CD4-positive, alpha-beta T cell treated with Interleukin-6 for 4 hours (primary cell): ENCODE measurements at regions not wholly inside any gene's neighbourhood (a gene's known extent, or its start where the extent isn't known, plus 50 kb on each side); places are given as distances from the start of the nearest gene placed in this dataset.
"Not testable (repeated sequence)": the region's sequence is repeated elsewhere in the genome, so short reads cannot be mapped to it uniquely, and the experiment has no call there.

Experiments used
- DNase-seq: peaks from one replicate; pipeline ENCODE4 v3.0.0-alpha.2; 2020; ENCODE audit warnings: mixed read lengths

DNA sequence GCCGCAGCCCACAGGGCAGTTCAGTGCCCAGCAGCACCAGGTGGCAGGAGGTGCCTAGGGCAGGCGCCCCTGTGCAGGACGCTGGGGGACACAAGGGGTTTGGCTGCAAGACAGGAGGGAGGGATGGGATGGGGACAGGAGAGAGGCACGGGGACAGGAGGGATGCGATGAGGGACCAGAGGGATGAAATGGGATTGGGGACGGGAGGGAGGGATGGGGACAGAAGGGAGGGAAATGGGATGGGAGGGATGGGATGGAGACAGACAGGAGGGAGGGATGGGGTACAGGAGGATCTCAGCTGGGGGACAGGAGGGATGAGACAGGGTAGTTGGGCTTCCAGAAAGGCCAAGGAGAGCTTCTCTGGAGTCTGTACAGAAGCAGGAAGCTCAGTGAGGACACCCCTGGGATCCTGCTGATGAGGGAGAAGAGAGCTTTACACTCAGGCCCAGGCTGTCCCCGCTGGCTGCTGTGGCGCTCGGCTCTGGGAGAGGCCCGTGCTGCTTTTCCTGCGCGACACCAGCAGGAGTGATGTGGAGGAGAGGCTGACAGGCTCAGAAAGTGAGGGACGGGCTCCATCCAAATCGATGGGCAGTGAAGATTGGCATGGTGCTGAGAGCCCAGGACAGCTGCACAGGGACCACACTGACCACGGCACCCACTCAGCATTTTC is 400.8 kb downstream of the SMOC2 start:
- no peak for DNase-seq

DNA sequence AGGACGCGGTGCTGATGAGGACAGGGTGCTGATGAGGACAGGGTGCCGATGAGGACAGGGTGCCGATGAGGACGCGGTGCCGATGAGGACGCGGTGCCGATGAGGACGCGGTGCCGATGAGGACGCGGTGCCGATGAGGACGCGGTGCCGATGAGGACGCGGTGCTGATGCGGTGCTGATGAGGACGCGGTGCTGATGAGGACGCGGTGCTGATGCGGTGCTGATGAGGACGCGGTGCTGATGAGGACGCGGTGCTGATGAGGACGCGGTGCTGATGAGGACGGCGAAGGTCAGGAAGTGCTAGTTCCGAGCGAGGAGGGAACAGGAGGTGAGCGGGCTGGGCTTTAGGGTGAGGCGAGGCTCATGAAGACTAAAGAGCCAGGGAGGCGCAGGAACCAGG is 399.9 kb downstream of the SMOC2 start:
- peak; percentile 24 for DNase-seq

DNA sequence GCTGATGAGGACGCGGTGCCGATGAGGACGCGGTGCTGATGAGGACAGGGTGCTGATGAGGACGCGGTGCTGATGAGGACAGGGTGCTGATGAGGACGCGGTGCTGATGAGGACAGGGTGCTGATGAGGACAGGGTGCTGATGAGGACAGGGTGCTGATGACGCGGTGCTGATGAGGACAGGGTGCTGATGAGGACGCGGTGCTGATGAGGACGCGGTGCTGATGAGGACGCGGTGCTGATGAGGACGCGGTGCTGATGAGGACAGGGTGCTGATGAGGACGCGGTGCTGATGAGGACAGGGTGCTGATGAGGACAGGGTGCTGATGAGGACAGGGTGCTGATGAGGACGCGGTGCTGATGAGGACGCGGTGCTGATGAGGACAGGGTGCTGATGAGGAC is 399.3 kb downstream of the SMOC2 start:
- not testable (repeated sequence) for DNase-seq

DNA sequence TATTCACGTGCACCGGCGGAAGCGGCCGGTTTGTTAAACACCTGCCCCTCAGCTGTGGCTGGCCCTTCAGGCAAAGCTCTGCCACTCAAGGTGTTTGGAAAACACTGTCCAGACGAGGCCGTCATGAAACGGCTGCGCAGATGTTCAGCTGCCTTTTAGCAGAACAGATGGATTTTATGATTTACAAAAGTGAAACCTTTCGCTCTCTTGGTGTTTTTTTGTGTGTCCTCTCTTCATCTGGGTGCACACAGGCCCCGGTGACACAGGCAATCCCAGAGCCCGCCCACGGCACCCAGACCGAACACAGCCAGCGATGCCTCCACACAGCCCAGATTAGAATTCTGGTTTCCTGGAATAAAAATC is 397.0 kb downstream of the SMOC2 start:
- DNase-seq, result no peak

DNA sequence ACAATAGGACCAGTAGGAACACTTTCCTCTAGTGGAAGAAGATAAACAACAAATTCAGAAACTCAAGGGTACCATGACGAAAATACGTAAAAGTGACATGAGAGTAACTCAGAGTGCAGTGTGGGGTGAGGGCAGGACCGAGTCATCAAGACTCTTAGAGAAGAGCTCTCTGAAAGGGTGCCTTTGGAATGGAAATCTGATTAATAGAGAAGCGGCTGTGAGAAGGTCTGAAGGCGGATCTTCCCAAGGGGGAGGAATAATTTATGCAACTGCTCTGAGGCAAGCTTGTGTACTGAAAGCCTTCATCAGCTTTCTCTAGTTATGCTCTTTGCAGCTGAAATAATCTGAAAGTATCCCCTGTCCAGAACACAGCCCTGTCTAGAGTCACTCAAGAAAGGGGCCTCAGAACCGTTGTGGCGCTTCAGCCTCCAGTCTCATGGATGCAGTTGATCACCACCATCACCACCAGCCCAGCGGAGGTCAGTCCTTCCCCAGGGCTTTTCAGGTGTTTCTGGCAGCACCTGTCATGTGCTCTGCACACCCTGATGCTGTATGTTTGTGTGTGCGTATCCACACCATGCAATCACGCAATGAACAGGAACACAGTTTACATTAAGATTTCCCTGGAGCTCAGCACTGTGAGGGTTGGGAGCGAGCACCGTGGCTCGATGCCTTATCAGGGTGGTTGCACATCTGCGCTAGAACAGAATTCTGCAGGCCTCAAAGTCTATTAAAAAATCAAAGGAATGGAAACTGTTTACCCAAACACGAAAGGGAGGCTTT is 396.5 kb downstream of the SMOC2 start:
- DNase-seq, result no peak

DNA sequence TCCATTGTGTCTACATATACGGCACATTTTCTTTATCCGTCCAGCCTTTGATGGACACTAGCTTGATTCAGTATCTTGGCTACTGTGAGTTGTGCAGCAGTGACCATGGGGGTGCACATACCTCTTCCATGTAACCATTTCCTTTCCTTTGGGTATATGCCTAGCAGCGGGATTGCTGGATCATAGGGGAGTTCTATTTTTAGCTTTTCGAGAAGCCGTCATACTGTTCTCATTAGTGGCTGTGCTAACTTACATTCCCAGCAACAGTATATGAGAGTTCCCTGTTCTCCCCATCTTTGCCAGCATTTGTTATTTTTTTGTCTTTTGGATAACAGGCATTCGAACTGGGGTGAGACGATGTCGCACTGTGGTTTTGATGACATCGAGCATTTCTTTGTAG is 395.0 kb downstream of the SMOC2 start:
- DNase-seq, result no peak

DNA sequence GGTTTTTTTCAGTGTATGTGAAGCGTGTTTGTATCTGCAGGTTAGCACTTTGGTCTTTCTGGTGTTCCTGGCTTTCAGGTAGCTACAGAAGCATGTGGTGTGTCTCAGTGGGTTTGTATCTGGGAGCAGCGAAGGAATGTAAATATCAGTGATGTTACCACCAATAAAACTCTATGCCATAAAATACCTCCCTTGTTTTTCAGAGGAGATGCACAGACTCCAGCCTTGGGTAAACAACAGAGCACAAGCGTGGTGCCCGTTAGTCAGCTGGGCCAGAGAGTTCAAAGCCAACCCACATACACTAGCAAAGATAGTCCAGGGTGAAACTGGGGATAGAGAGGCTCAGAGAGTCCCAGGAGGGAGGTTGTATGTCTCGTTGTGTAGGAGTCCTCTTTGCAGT is 393.8 kb downstream of the SMOC2 start:
- no peak for DNase-seq

DNA sequence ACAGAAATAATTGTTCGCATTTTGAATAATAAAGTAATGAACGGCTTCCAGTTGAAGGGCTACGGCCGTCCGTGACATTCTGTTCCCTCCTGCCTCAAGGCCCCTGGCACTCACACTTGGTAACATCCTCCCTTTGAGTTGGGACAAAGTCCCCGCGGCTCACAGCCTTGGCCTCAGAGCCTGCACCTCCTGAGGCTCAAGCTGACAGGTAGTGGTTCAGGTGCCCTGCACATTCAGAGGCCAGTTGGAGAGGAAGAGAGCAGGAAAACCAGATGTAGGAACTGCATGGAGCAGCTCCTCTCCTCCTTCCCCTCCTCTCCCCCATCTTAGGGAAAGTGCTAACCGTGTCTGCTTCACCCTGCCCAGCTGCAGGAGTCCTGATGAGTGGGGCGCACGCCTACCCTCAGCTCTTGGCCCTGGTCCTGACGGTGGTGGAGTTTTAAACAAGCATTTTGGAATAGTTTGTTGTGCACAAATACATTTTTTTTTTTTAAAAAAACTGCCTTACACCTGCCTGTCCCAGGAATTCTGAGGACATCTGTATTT is 393.1 kb downstream of the SMOC2 start:
- no peak for DNase-seq

DNA sequence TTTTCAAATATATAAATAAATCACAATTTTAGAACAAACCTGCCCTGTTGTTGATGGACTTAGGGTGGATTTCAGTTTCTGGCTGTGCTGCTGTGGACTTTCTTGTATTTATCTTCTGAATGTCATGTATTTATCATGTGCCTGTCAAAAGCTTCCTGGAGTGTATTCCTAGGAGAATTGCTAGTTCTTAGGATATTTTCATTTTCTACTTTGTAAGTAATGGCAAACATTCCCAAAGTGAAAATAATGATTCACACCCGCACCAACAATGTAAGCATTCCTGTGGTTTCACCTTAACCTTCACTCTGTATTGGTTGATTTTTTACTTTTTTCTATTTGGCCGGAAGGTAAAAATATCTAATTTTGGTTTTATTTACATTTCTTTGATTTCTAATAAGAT is 387.8 kb downstream of the SMOC2 start:
- no peak for DNase-seq

DNA sequence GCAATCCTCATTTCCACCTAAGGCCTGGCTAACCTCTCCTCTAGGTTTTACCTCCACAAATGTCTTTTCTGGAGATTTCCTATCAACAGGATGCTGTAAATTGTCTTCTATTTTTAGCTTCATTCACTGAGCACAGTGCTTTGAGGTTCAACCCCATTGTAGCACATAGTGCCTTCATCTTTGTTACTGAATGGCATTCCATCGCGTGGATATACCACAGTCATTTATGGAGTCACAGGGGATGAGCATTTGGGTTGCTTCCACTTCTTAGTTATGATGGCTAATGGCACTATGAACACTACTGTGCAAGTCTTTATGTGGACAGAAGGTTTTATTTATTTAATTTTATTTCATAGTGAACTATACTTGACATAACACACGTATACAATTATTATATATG is 387.1 kb downstream of the SMOC2 start:
- no peak for DNase-seq

DNA sequence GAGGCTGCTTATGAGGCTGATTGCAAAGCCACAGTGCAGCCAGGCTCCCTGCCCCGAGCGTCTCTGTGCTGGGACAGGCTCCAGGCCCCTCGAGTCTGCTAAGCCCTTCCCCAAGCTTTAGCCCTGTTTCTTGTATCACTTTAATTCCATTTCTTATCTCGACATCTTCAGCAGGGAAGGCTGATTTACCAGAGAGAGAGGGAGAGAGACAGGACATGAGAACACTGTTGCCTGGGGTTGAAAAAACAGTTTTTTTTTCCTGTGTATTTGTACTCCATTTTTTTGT is 386.5 kb downstream of the SMOC2 start:
- no peak for DNase-seq

DNA sequence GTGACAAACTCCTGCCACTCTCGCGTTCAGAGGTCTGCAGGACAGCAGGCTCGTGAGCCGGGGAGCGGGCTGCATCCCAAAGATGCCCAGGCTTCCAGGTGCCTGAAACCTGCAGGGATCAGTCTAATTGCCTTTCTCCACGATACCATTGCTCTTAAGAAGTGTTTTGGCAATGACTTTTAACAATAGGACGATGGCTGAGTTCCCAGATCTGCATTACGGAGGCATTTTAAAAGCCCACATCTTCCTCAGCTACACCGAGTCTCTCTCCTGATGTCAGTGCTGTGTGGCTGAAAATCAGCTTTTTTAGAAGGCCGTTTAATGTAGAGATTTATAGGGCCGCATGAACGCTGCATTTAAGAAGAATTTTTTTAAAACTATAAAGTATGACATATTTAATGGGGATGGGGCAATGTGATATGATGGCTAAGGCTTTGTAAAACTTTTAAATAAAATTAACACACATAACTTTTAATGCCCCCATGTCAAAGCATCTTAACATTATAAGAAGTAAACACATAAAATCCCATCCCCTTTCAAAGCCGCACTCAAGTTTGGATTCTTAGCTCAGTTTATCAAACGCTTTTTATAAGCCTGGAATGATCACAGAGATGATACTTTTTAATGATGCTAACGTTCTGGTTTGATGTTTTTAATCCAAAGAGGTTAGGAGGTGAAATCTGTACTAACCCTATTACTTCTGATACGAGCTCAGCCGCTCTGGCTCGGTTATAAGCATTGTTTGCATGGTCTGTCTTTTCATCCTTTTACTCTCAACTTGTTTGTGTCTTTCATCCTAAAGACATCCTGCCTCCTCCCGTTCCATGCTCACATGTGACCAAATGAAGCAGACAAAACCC is 386.0 kb downstream of the SMOC2 start:
- no peak for DNase-seq

DNA sequence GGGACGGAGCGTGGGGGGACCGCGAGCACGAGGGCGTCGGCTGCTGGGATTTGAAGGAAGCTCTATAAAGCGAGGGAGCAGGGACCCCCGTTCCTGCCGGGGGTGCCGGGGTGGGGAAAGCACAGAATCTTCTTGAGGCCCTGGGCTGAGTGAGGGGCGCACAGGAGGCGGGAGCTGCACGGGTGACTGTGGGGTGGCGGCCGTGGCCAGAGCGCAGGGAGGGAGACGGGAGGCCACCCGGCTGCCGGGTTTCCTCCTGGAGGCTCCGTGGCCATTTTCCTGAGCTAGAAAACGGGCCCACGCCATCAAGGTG is 385.1 kb downstream of the SMOC2 start:
- DNase-seq, result no peak

DNA sequence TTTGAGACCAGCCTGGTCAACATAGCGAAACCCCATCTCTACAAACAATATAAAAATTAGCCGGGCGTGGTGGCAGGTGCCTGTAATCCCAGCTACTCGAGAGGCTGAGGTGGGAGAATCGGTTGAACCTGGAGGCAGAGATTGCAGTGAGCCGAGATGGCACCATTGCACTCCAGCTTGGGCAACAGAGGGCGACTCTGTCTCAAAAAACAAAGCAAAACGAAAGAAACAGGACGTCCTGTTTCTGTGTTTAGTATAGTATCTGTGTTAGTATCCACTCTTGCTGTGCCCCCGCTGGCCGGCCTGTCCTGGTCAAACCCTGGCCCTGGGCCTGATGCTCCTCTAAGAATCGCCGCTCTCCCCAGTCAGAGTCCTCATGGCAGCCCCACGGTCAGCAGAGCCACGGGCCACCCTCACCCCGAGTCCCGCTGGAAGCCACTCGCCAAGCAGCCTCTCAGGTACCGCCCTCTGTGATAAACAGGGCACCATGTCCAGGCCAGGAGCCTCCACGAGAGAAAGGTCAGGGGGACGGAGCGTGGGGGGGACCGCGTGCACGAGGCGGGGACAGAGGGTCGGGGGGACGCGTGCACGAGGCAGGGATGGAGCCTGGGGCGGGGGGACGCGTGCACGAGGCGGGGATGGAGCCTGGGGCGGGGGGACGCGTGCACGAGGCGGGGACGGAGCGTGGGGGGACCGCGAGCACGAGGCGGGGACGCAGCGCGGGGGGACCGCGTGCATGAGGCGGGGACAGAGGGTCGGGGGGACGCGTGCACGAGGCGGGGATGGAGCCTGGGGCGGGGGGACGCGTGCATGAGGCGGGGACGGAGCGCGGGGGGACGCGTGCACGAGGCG is 384.5 kb downstream of the SMOC2 start:
- no peak for DNase-seq

DNA sequence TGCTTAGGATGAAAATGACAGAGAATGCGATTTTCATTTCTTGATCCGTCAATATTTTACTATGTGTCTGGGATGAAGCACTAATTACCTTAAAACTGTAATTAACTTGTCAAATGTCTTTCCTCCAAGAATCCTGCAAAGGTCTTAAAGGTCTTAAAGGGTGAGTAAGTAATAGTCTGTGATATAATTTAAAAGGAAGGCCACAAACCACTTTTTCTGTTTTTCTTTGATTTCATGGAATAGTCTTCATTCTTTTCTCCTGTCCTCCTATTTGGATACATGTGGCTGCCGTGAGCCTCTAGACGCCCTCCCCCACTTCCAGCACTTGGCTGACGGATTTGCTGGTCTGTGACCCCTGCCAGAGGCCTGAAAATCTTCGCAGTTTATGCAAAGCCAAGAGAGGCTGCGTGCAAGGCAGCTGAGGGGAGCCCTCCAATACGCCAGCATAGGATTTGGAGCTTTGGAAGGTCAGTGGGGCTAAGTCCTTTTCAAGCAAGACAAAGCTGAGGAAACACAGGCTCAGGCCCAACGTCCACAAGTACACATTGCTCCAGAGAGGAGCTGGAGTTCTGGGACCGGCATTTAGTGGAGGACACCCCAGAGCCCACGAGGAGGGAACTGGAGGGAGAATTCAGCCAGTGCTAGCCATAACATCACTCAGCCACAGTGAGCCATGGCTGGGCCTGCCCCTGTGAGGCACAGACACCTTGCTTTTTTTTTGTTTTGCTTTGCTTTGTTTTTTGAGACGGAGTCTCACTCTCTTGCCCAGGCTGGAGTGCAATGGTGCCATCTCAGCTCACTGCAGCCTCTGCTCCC is 382.6 kb downstream of the SMOC2 start:
- no peak for DNase-seq

DNA sequence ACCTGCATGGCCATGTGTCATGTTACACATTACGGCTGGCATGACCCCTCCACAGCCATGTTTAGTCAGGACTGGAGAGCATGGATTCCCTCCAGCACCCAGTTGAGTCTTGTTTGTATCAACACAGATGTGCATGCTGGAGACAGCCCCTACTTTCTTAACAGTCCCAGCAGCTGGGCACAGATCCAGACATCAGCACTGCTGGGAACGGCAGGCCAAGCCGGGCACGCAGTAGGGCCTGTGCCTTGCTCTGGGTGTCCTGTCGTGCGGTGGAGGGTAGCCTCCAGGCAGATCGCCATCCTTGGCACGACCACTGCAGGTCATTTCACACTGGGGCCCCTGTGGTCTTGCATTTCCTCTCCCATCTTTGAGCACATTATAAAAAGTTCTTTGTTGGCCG is 381.4 kb downstream of the SMOC2 start:
- no peak for DNase-seq

DNA sequence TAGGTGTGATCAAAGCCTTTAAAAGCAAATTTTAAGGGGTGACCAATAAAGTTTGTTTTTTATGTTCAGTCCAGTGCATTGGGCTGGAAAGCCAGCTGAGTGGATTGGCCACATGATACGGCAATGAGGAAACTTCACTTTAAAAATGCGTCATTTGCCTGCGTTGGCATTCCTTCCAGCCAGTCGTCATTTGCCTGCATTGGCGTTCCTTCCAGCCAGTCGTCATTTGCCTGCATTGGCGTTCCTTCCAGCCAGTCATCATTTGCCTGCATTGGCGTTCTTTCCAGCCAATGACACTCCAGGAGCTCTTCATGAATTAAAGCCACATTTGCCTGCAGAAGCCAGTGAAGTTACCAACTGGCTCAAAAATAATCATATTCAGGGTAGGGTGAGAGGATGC is 378.6 kb downstream of the SMOC2 start:
- DNase-seq, result no peak

DNA sequence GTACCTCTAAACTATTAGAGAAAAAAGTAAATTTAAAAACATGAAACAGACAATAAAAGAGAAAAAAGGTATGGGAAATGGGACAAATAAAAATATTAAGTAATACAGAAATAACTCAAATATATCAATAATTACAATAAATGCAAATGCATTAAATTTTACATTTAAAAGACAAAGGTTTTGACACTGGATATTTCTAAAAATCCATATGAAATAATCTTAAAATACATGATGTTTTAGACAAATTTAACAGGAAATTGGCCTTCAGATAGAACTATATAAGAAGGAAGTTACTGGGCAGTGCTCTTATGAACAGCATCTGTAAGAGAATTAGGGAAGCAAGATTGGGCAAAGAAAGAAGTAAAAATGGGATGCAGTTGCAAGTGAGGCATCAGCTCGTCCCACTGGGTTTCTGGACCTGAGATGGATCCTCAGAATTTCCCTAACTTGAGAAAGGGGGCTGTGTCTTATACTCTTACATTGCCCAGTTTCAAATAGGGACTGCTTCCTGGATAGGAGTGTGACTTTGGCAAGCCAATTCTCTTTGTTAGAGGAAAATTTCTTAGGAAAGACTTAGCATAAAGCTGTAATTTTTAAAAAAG is 376.7 kb downstream of the SMOC2 start:
- DNase-seq, result no peak

DNA sequence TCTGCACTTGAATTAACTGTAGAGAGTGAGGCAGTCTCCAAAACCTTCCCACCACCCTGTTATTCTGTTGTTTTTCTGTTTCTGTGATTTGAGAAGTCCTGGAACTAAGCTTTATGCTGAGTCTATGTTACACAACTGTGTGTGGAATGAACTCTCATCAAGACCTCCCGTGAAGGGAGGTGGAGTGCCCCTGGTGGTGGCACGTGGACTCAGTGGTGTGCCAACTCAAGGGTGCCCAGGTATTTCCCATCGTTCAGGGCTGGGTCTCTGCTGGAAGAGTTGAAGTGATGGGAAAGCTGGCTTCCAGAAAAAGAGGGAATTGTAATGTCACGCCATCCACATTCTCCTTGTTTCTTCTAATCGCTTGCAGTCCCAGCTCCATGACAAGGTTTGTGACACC is 374.2 kb downstream of the SMOC2 start:
- DNase-seq, result no peak

DNA sequence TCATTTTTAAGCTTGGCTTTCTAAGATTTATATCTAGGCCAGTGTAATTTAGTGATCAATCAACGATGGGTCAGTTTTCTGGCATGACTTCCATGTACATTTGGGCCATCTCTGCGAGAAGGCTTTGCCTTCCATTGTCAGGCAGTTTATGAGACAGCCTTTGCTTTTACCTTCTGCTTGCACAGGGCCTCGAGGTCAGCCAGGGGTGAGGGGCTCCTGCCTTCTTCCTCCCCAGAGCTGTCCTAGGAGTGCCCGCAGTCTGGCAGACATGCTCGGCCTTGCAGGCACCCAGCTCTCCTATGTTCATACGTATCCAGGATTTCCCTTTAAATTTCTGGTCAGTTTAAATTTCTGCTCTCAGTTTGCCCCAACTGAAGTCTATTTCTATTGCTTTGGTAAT is 367.2 kb downstream of the SMOC2 start:
- no peak for DNase-seq

DNA sequence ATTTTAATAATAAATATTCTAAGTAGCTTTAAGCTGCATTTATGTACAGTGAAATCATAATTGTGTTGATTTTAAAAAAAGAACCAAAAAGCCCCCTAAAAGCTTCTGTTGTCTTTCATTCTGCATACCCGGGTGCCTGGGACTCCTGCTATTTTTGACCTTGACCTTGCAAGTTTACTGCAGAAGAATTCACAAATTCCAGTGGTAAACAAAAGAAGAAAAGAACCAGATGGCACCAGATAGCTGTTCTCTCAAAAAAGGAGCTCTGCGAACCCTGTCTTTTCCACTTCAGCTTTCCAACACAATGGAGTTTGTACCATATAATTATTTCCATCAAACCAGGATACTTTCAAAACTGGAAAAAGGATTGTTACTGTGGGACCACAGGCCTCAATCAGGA is 363.3 kb downstream of the SMOC2 start:
- no peak for DNase-seq

DNA sequence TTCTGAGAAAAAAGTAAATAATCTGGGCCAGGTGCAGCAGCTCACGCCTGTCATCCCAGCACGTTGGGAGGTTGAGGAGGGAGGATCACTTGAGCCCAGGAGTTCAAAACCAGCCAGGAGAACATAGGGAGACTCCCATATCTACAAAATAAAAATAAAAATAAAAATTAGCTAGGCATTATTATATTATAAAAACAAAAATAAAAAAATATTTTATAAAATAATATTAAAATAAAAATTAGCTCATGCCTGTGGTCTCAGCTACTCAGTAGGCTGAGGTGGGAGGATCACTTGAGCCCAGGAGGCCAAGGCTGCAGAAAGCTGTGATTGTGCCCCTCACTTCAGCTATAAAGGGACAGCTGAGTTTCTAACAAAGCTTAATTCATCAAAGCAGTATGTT is 362.9 kb downstream of the SMOC2 start:
- no peak for DNase-seq
